Gastroesophageal sphincter (tissue), 4 donors: ENCODE measurements at regions not wholly inside any gene's neighbourhood (a gene's known extent, or its start where the extent isn't known, plus 50 kb on each side); places are given as distances from the start of the nearest gene placed in this dataset.

Experiments
- ATAC-seq: fragments of 150-250 bp; one replicate; pipeline ENCODE4 v1.9.1; 2016; ENCODE audit warnings: mild to moderate bottlenecking, moderate library complexity
- H3K27ac ChIP-seq, 4 donors: fragments of 200-600 bp; sonication (generic) in 3 of 4; 1 replicate in 3 of 4; 2 replicates in 1 of 4; pipeline ENCODE4 v1.5.1; 2016 to 2019
- H3K27me3 ChIP-seq: fragments of 200-600 bp; sonication (generic); one replicate; pipeline ENCODE4 v1.5.1; 2019
- H3K36me3 ChIP-seq, 2 donors: fragments of 200-600 bp; sonication (generic); one replicate each; pipeline ENCODE4 v1.5.1; 2019; ENCODE audit warnings: control low read depth in 1 of 2
- H3K4me1 ChIP-seq, 3 donors: fragments of 200-600 bp; sonication (generic); 1 replicate in 2 of 3; 2 replicates in 1 of 3; pipeline ENCODE4 v1.5.1; 2016 to 2019; ENCODE audit warnings: control low read depth in 2 of 3
- H3K4me3 ChIP-seq, 2 donors: fragments of 200-600 bp; sonication (generic); one replicate each; pipeline ENCODE4 v1.5.1; 2019; ENCODE audit warnings: mild to moderate bottlenecking in 1 of 2, moderate library complexity in 1 of 2
- H3K9me3 ChIP-seq, 3 donors: fragments of 200-600 bp; sonication (generic); one replicate each; pipeline ENCODE4 v1.5.1; 2017 to 2019; ENCODE audit warnings: control low read depth in 2 of 3
- EP300 ChIP-seq: sonication (generic); formaldehyde crosslinking; IDR thresholded peaks from one replicate; pipeline ENCODE4 v1.6.1; 2017; ENCODE audit warnings: antibody characterized with exemption, mild to moderate bottlenecking
- POLR2A ChIP-seq, 2 donors: fragments of 450-650 bp; IDR thresholded peaks; one replicate each; pipeline ENCODE4 v1.6.1; 2017; ENCODE audit warnings: antibody characterized with exemption in 2 of 2, mild to moderate bottlenecking in 2 of 2, moderate library complexity in 1 of 2
- POLR2AphosphoS5 ChIP-seq: sonication (generic); formaldehyde crosslinking; IDR thresholded peaks from one replicate; pipeline ENCODE4 v1.6.1; 2017; ENCODE audit warnings: antibody characterized with exemption
- WGBS, 2 donors: methylation state at CpG; one replicate each; pipeline ENCODE4 v1.1.5; 2018; ENCODE audit warnings: low coverage in 1 of 2; 5-methylcytosine and 5-hydroxymethylcytosine counted together
- TF ChIP-seq, protein P1 (sequence below), 4 experiments: fragments of 200-600 bp in 2 of 4; fragments of 450-650 bp in 2 of 4; sonication (generic) in 1 of 4; IDR thresholded peaks; one replicate each; pipeline ENCODE4 v1.5.1; 2017 to 2019; ENCODE audit warnings: antibody characterized with exemption in 4 of 4, mild to moderate bottlenecking in 2 of 4, moderate library complexity in 2 of 4

DNA sequence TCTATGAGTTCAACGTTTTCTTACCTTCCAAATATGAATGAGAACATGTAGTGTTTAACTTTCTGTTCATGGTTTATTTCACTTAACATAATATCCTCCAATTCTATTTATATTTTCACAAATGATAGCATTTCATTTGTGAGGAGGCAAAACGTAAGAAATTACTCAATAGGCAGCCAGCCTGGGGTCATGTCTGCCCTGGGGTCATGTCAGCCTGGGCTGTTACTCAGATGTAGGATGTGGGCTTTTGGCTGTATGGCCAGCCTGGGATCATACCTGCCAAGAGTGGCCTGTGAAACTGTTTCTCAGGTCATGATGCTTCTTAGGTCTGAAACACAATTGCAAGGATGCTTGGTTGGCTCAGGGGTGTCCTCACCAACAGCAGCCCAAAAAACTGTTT lies 187.0 kb downstream of the FBXO8 start:
- no peaks in the 10 kb centered on the region for H3K4me1 ChIP-seq
- no peaks in the 10 kb centered on the region for H3K36me3 ChIP-seq
- no peak for ATAC-seq
- H3K27me3 ChIP-seq = no peaks in the 10 kb centered on the region
- WGBS, 2 donors = 22 to 43% methylated on average over 1 of the region's 2 CpGs
- no peaks in the 10 kb centered on the region for H3K9me3 ChIP-seq
- no peak overlapping the region for H3K27ac ChIP-seq
- TF ChIP-seq EP300 (no peak), POLR2A (IDR thresholded peaks at IDR 0.05) (no peak), POLR2AphosphoS5 (no peak)
- TF ChIP-seq, protein P1, sequence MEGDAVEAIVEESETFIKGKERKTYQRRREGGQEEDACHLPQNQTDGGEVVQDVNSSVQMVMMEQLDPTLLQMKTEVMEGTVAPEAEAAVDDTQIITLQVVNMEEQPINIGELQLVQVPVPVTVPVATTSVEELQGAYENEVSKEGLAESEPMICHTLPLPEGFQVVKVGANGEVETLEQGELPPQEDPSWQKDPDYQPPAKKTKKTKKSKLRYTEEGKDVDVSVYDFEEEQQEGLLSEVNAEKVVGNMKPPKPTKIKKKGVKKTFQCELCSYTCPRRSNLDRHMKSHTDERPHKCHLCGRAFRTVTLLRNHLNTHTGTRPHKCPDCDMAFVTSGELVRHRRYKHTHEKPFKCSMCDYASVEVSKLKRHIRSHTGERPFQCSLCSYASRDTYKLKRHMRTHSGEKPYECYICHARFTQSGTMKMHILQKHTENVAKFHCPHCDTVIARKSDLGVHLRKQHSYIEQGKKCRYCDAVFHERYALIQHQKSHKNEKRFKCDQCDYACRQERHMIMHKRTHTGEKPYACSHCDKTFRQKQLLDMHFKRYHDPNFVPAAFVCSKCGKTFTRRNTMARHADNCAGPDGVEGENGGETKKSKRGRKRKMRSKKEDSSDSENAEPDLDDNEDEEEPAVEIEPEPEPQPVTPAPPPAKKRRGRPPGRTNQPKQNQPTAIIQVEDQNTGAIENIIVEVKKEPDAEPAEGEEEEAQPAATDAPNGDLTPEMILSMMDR (IDR thresholded peaks at IDR 0.05) = no peak
- no peak overlapping the region for H3K4me3 ChIP-seq

DNA sequence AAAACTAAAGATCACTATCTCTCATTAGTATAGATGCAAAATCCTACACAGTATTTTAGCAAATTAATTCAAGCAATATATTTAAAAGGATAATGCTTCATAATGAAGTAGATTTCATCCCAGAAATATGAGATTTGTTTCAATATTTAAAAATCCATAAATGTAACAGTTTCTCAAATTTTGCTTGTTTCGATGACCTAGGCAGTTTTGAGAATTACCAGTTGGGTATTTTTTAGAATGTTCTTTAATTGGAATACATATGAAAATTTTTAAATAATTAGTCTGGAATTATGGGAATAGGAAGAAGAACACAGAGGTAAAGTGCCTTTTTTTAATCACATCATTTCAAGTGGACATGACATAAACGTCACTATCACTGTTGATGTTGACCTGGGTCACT lies 192.3 kb downstream of the FBXO8 start:
- no peak for ATAC-seq
- WGBS, 2 donors = 85 to 92% methylated on average over 2 of the region's 2 CpGs
- H3K4me3 ChIP-seq = no peak overlapping the region

DNA sequence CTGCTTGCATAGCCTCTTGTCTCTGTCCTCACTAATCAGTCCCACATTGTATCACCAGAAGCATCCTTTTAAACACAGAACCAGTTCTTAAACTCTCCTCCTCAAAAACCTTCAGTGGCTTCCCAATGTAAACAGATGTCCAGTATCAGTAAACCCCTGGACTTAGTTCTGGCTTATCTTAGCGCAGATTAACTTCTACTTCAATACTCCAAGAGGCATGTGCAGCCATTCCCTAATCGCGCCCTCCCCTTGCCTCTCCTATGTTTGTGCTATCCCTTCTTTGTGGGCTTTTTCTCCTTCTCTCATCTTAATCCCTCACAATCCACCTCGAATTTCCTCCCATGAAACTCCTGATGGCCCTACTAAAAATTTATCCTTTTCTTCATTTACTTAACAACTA lies 193.8 kb downstream of the FBXO8 start:
- no peaks in the 10 kb centered on the region for H3K9me3 ChIP-seq
- no peak overlapping the region for H3K4me3 ChIP-seq
- WGBS, 2 donors = 63 to 95% methylated on average over 4 of the region's 4 CpGs
- no peaks in the 10 kb centered on the region for H3K27me3 ChIP-seq
- no peak overlapping the region for H3K27ac ChIP-seq
- TF ChIP-seq, protein P1 (IDR thresholded peaks at IDR 0.05) = no peak
- TF ChIP-seq POLR2AphosphoS5 (no peak), POLR2A (IDR thresholded peaks at IDR 0.05) (no peak), EP300 (no peak)
- peaks cover 0 to 12% (median 0%) of the 10 kb centered on the region in 3 donors for H3K4me1 ChIP-seq
- ATAC-seq = no peak
- H3K36me3 ChIP-seq = no peaks in the 10 kb centered on the region

More for the DNA sequence above, 192.3 kb downstream of the FBXO8 start:
- no peak overlapping the region for H3K27ac ChIP-seq
- TF ChIP-seq EP300 (no peak), POLR2AphosphoS5 (no peak)
- no peaks in the 10 kb centered on the region for H3K9me3 ChIP-seq
- H3K4me1 ChIP-seq = peaks cover 0 to 12% (median 0%) of the 10 kb centered on the region in 3 donors
- H3K27me3 ChIP-seq = no peaks in the 10 kb centered on the region
- H3K36me3 ChIP-seq = no peaks in the 10 kb centered on the region

DNA sequence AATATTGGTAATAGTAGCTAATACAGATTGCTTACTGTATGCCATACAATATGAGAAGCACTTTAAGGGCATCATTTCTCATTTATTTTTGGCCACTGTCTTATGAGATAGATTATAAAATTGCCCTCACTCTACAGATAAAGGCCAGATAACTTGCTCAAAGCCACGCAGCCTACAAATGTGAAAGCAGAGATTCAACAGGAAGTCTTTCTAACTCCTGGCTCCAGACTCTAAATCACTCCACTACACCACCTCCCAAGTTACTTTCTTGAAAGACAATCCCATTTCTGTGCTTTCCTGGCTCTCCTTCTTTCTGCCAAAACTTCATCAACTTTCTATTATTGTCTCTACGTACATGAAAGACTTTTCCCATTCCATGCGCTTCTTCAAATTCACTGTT lies 194.7 kb downstream of the FBXO8 start:
- Histone ChIP-seq H3K27ac (no peak overlapping the region), H3K27me3 (no peaks in the 10 kb centered on the region), H3K4me3 (no peak overlapping the region), H3K4me1 (peaks cover 0 to 12% (median 0%) of the 10 kb centered on the region in 3 donors), H3K36me3 (no peaks in the 10 kb centered on the region), H3K9me3 (no peaks in the 10 kb centered on the region)
- ATAC-seq = no peak
- TF ChIP-seq, protein P1 (IDR thresholded peaks at IDR 0.05) = no peak
- TF ChIP-seq POLR2A (IDR thresholded peaks at IDR 0.05) (no peak), POLR2AphosphoS5 (no peak), EP300 (no peak)
- WGBS, 2 donors = 69 to 82% methylated on average over 3 of the region's 3 CpGs

DNA sequence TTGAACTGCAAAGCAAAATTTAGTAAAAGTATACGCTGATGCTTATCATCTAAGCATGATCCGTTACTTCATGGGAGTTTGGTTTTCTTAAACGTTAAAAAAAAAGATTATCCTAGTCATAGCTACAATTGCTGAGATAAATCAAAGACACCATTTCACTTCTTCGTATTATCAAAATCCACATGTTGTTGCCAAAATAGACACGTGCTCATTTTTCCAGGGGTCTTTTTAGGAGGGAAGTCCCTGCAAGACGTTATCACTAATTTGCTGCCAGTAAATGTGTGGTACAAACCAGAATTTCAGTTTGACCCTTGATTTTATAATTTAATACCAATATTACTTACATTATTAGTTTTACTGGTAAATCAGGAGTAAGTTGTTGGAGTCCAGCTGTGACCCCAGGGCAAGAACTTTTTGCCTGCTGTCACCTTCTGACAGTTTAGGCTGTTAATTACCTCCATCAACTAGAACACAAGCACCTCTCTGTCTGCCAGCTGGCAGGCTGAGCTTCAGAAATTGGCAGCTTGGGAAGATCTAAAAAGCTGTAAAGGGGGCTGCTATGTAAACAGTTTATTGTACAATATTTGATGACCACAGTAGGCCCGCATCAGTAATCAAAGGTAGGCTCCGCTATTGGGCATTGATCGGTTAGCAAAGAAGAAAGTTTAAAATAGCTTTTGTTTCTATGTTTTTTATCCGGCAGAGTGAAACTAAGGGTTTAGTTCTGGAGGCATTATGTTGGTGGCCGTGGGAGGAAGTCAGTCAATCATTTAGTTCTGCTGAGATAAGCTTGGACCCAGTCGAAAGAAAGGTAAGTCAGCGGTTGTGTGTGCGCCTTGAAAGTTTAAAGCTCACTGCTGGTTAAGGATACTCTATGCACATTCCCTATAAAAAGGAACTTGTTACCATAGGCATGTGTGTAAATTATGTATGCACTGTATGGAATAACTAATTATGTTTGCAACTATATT lies 196.4 kb downstream of the FBXO8 start:
- Histone ChIP-seq H3K4me1 (peaks cover 0 to 12% (median 0%) of the 10 kb centered on the region in 3 donors), H3K27ac (no peak overlapping the region), H3K4me3 (no peak overlapping the region), H3K9me3 (no peaks in the 10 kb centered on the region), H3K36me3 (no peaks in the 10 kb centered on the region), H3K27me3 (no peaks in the 10 kb centered on the region)
- WGBS, 2 donors = 53 to 58% methylated on average over 14 of the region's 14 CpGs
- ATAC-seq = no peak
- TF ChIP-seq POLR2AphosphoS5 (no peak), EP300 (no peak), POLR2A (IDR thresholded peaks at IDR 0.05) (no peak)
- TF ChIP-seq, protein P1 (IDR thresholded peaks at IDR 0.05) = no peak
